ENCODE measurements at regions not wholly inside any gene's neighbourhood (a gene's known extent, or its start where the extent isn't known, plus 50 kb on each side); places are given as distances from the start of the nearest gene placed in this dataset.
"Not testable (repeated sequence)": the region's sequence is repeated elsewhere in the genome, so short reads cannot be mapped to it uniquely, and the experiment has no call there.

GRCh38 chr17:30686538-30687479 lies 137.7 kb downstream of the CRLF3 start:
- DNase-seq (ENCODE audit: low read depth, low spot score): not testable (repeated sequence)

- DNase-seq (ENCODE audit: low read depth, low spot score): not testable (repeated sequence)
Observed at GRCh38 chr17:30682280-30682679, 142.2 kb downstream of the CRLF3 start.

GRCh38 chr17:30680681-30681080 lies 143.8 kb downstream of the CRLF3 start:
- DNase-seq (ENCODE audit: low read depth, low spot score): not testable (repeated sequence)

- DNase-seq (ENCODE audit: low read depth, low spot score): no peak
Observed at GRCh38 chr17:30677550-30678249, 146.8 kb downstream of the CRLF3 start.

- DNase-seq (ENCODE audit: low read depth, low spot score): not testable (repeated sequence)
Observed at GRCh38 chr17:30675777-30676492, 148.6 kb downstream of the CRLF3 start.

- DNase-seq (ENCODE audit: low read depth, low spot score): not testable (repeated sequence)
Observed at GRCh38 chr17:30669217-30669649, 155.3 kb downstream of the CRLF3 start.

- DNase-seq (ENCODE audit: low read depth, low spot score): not testable (repeated sequence)
Observed at GRCh38 chr17:30668360-30669181, 155.9 kb downstream of the CRLF3 start.

GRCh38 chr17:30667657-30668359 lies 156.7 kb downstream of the CRLF3 start:
- DNase-seq (ENCODE audit: low read depth, low spot score): not testable (repeated sequence)

GRCh38 chr17:30666838-30667656 lies 157.4 kb downstream of the CRLF3 start:
- not testable (repeated sequence) for DNase-seq (ENCODE audit: low read depth, low spot score)

GRCh38 chr17:30663727-30664455 lies 160.6 kb downstream of the CRLF3 start:
- not testable (repeated sequence) for DNase-seq (ENCODE audit: low read depth, low spot score)

- DNase-seq (ENCODE audit: low read depth, low spot score): not testable (repeated sequence)
Observed at GRCh38 chr17:30657148-30657547, 167.3 kb downstream of the CRLF3 start.

- DNase-seq (ENCODE audit: low read depth, low spot score): not testable (repeated sequence)
Observed at GRCh38 chr17:30653038-30653437, 171.5 kb downstream of the CRLF3 start.

GRCh38 chr17:30650149-30650548 lies 172.9 kb downstream of the GOSR1 start:
- not testable (repeated sequence) for DNase-seq (ENCODE audit: low read depth, low spot score)

- not testable (repeated sequence) for DNase-seq (ENCODE audit: low read depth, low spot score)
Observed at GRCh38 chr17:30648015-30648620, 170.9 kb downstream of the GOSR1 start.

GRCh38 chr17:30645875-30646274 lies 168.7 kb downstream of the GOSR1 start:
- DNase-seq (ENCODE audit: low read depth, low spot score): not testable (repeated sequence)

GRCh38 chr17:30644713-30645112 lies 167.5 kb downstream of the GOSR1 start:
- not testable (repeated sequence) for DNase-seq (ENCODE audit: low read depth, low spot score)

- not testable (repeated sequence) for DNase-seq (ENCODE audit: low read depth, low spot score)
Observed at GRCh38 chr17:30644287-30644686, 167.1 kb downstream of the GOSR1 start.

GRCh38 chr17:30641428-30641827 lies 164.2 kb downstream of the GOSR1 start:
- DNase-seq (ENCODE audit: low read depth, low spot score): not testable (repeated sequence)
